OCI-LY1 (cell line): ENCODE measurements at regions not wholly inside any gene's neighbourhood (a gene's known extent, or its start where the extent isn't known, plus 50 kb on each side); places are given as distances from the start of the nearest gene placed in this dataset.
"Not testable (repeated sequence)": the region's sequence is repeated elsewhere in the genome, so short reads cannot be mapped to it uniquely, and the experiment has no call there.

Experiments
- H2AFZ ChIP-seq: fragments of 200-600 bp; sonication (generic), shearing (Covaris generic); 2 replicates; pipeline ENCODE4 v1.6.0; 2014; ENCODE audit warnings: antibody characterized with exemption, mild to moderate bottlenecking, low read length
- H3F3A ChIP-seq: fragments of 200-600 bp; sonication (generic), shearing (Covaris generic); 2 replicates; pipeline ENCODE4 v1.6.0; 2014; ENCODE audit warnings: mild to moderate bottlenecking, antibody characterized with exemption, low read length, moderate library complexity; ENCODE audit not compliant: insufficient read depth
- H3K27ac ChIP-seq: fragments of 200-600 bp; sonication (generic); 2 replicates; pipeline ENCODE4 v1.5.1; 2014; ENCODE audit warnings: low read length, mixed run types, mild to moderate bottlenecking, low read depth; ENCODE audit not compliant: poor library complexity, severe bottlenecking
- H3K27me3 ChIP-seq: fragments of 200-600 bp; sonication (generic); 2 replicates; pipeline ENCODE4 v1.6.0; 2014; ENCODE audit warnings: antibody characterized with exemption, mild to moderate bottlenecking, low read length, moderate library complexity; ENCODE audit not compliant: insufficient read depth
- H3K36me3 ChIP-seq: fragments of 200-600 bp; sonication (generic); 2 replicates; pipeline ENCODE4 v1.6.1; 2014; ENCODE audit warnings: mild to moderate bottlenecking, antibody characterized with exemption, low read length, moderate library complexity, mixed read lengths; ENCODE audit not compliant: insufficient read depth
- H3K4me1 ChIP-seq: fragments of 200-600 bp; sonication (generic); 2 replicates; pipeline ENCODE4 v1.5.1; 2014; ENCODE audit warnings: mild to moderate bottlenecking, low read length, moderate library complexity; ENCODE audit not compliant: insufficient read depth, severe bottlenecking
- H3K4me2 ChIP-seq: fragments of 200-600 bp; sonication (generic), shearing (Covaris generic); 2 replicates; pipeline ENCODE4 v1.6.1; 2014; ENCODE audit warnings: low read length
- H3K4me3 ChIP-seq: fragments of 200-600 bp; sonication (generic); 2 replicates; pipeline ENCODE4 v1.5.1; 2014; ENCODE audit warnings: low read length, low read depth, mild to moderate bottlenecking, mixed read lengths; ENCODE audit not compliant: poor library complexity, severe bottlenecking
- H3K79me2 ChIP-seq: fragments of 200-600 bp; shearing (Covaris generic); 2 replicates; pipeline ENCODE4 v1.6.1; 2016; ENCODE audit warnings: mixed run types, low read length, mixed read lengths; ENCODE audit not compliant: insufficient read depth
- H3K9ac ChIP-seq: fragments of 200-600 bp; sonication (generic), shearing (Covaris generic); 2 replicates; pipeline ENCODE4 v1.6.1; 2014; ENCODE audit warnings: mild to moderate bottlenecking, low read length, mixed read lengths
- H3K9me2 ChIP-seq: fragments of 200-600 bp; sonication (generic), shearing (Covaris generic); 2 replicates; pipeline ENCODE4 v1.6.1; 2014; ENCODE audit warnings: low read depth, mild to moderate bottlenecking, low read length, mixed read lengths
- H3K9me3 ChIP-seq: fragments of 200-600 bp; shearing (Covaris generic); 2 replicates; pipeline ENCODE4 v1.6.1; 2014; ENCODE audit warnings: low read length, mixed read lengths
- H4K20me1 ChIP-seq: fragments of 200-600 bp; sonication (generic), shearing (Covaris generic); 2 replicates; pipeline ENCODE4 v1.6.0; 2016; ENCODE audit warnings: mild to moderate bottlenecking, low read length; ENCODE audit not compliant: insufficient read depth
- EZH2 ChIP-seq: fragments of 200-600 bp; sonication (generic), shearing (Covaris generic); IDR thresholded peaks from 2 replicates; pipeline ENCODE4 v1.8.0; 2017; ENCODE audit warnings: borderline replicate concordance, mixed run types, mild to moderate bottlenecking, antibody characterized with exemption, low read length, moderate library complexity, mixed read lengths
- TF ChIP-seq, protein P1 (sequence below): fragments of 200-600 bp; sonication (generic), shearing (Covaris generic); IDR thresholded peaks from 2 replicates; pipeline ENCODE4 v1.5.1; 2017; ENCODE audit warnings: mild to moderate bottlenecking, antibody characterized with exemption, low read length, moderate library complexity, mixed read lengths

GRCh38 chr10:118963341-118963740 lies 66.2 kb upstream of the NANOS1 start:
- Histone ChIP-seq H3K27ac (no peak overlapping the region), H3K4me3 (no peak overlapping the region), H3K27me3 (0 out of 2 replicates have a peak, but pooled peaks cover 6% of the 10 kb centered on the region), H3K4me2 (no peak overlapping the region), H3K36me3 (no peaks in the 10 kb centered on the region), H2AFZ (no peak overlapping the region), H3F3A (no peaks in the 10 kb centered on the region), H3K4me1 (peaks cover 8% of the 10 kb centered on the region), H3K9me2 (no peaks in the 10 kb centered on the region), H3K9ac (no peak overlapping the region), H3K9me3 (no peaks in the 10 kb centered on the region), H3K79me2 (no peaks in the 10 kb centered on the region), H4K20me1 (no peaks in the 10 kb centered on the region)
- no peak for TF ChIP-seq EZH2
- TF ChIP-seq, protein P1, sequence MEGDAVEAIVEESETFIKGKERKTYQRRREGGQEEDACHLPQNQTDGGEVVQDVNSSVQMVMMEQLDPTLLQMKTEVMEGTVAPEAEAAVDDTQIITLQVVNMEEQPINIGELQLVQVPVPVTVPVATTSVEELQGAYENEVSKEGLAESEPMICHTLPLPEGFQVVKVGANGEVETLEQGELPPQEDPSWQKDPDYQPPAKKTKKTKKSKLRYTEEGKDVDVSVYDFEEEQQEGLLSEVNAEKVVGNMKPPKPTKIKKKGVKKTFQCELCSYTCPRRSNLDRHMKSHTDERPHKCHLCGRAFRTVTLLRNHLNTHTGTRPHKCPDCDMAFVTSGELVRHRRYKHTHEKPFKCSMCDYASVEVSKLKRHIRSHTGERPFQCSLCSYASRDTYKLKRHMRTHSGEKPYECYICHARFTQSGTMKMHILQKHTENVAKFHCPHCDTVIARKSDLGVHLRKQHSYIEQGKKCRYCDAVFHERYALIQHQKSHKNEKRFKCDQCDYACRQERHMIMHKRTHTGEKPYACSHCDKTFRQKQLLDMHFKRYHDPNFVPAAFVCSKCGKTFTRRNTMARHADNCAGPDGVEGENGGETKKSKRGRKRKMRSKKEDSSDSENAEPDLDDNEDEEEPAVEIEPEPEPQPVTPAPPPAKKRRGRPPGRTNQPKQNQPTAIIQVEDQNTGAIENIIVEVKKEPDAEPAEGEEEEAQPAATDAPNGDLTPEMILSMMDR = no peak

DNA sequence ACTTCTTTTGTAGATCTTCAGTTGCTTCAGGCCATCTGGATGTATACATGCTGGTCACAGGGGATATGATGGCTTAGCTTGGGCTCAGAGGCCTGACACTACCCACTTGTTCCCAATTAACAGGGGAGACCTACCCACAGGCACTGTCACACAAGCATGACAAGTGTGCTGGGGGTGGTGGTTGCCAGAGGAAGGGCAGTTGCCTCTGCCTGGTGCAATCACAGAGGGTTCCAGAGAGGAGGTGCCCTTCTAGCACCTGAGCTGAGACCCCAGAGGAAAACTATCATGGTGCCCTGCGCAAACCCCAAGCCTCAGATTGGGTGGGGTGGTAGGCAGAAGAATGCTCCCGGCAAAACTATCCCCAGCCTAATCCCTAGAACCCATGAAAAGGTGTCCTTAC lies 65.6 kb upstream of the NANOS1 start:
- H2AFZ ChIP-seq = no peak overlapping the region
- peaks cover 8% of the 10 kb centered on the region for H3K4me1 ChIP-seq
- H3K27ac ChIP-seq = no peak overlapping the region
- H4K20me1 ChIP-seq = no peaks in the 10 kb centered on the region
- H3K9me3 ChIP-seq = no peaks in the 10 kb centered on the region
- no peaks in the 10 kb centered on the region for H3F3A ChIP-seq
- no peak overlapping the region for H3K4me3 ChIP-seq
- no peak overlapping the region for H3K9ac ChIP-seq
- no peaks in the 10 kb centered on the region for H3K36me3 ChIP-seq
- H3K9me2 ChIP-seq = no peaks in the 10 kb centered on the region
- TF ChIP-seq, protein P1 = no peak
- no peak for TF ChIP-seq EZH2
- H3K79me2 ChIP-seq = no peaks in the 10 kb centered on the region
- no peak overlapping the region for H3K4me2 ChIP-seq
- H3K27me3 ChIP-seq = 0 out of 2 replicates have a peak, but pooled peaks cover 6% of the 10 kb centered on the region

- not testable (repeated sequence) for H3K27ac ChIP-seq, H2AFZ ChIP-seq, H3K4me1 ChIP-seq, H3K4me2 ChIP-seq, H3K27me3 ChIP-seq, H3K4me3 ChIP-seq, H3K9me3 ChIP-seq, H3K9ac ChIP-seq, H3K36me3 ChIP-seq, H4K20me1 ChIP-seq, H3F3A ChIP-seq, H3K79me2 ChIP-seq, H3K9me2 ChIP-seq
These were observed 65.0 kb upstream of the NANOS1 start for GRCh38 chr10:118964476-118964875.

DNA sequence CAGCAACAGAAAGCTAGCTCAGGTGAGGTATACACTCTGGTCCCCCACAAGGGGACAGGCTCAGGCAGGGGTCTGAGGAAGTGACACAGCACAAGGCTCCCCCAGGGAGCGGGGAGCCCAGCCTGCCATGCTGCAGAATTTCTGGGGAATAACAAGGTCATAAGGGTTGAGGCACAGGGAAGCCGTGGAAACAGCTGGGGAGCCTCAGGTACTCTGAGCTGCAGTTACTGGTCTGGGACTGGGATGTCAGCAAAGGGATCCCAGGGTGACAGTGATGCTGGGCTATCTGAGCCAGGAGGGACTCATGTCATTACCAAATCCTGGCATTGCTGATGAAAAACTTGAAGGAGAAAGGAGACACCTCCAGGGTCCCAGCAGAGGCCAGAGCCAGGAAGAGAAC lies 64.4 kb upstream of the NANOS1 start:
- H3K4me2 ChIP-seq = no peak overlapping the region
- H3K9me3 ChIP-seq = no peaks in the 10 kb centered on the region
- H3K27ac ChIP-seq = no peak overlapping the region
- no peak overlapping the region for H3K4me3 ChIP-seq
- H3K36me3 ChIP-seq = no peaks in the 10 kb centered on the region
- peaks cover 8% of the 10 kb centered on the region for H3K4me1 ChIP-seq
- TF ChIP-seq, protein P1 = no peak
- no peak for TF ChIP-seq EZH2
- no peaks in the 10 kb centered on the region for H3F3A ChIP-seq
- H3K9ac ChIP-seq = no peak overlapping the region
- H3K27me3 ChIP-seq = 0 out of 2 replicates have a peak, but pooled peaks cover 6% of the 10 kb centered on the region
- H3K9me2 ChIP-seq = no peaks in the 10 kb centered on the region
- H3K79me2 ChIP-seq = no peaks in the 10 kb centered on the region
- H2AFZ ChIP-seq = no peak overlapping the region
- no peaks in the 10 kb centered on the region for H4K20me1 ChIP-seq
